ENCODE measurements at regions not wholly inside any gene's neighbourhood (a gene's known extent, or its start where the extent isn't known, plus 50 kb on each side); places are given as distances from the start of the nearest gene placed in this dataset.

GRCh38 chr5:74576941-74577456 is 63.5 kb downstream of the ENC1 start:
- no peak overlapping the region for H3K4me3 ChIP-seq
- no peaks in the 10 kb centered on the region for H3K36me3 ChIP-seq
- H3K9me3 ChIP-seq (replicated peaks), result no peaks in the 10 kb centered on the region
- no peak overlapping the region for H3K27ac ChIP-seq
- no peak for DNase-seq
- H3K27me3 ChIP-seq, result no peaks in the 10 kb centered on the region
- peaks cover 8% of the 10 kb centered on the region for H3K4me1 ChIP-seq

- Histone ChIP-seq H3K27me3 (no peaks in the 10 kb centered on the region), H3K36me3 (no peaks in the 10 kb centered on the region), H3K4me1 (peaks cover 8% of the 10 kb centered on the region), H3K9me3 (replicated peaks) (no peaks in the 10 kb centered on the region), H3K4me3 (no peak overlapping the region), H3K27ac (peak overlapping the region; percentile 52)
- peak; percentile 12 to 47 for DNase-seq
These were observed 64.6 kb downstream of the ENC1 start for GRCh38 chr5:74575741-74576538.

GRCh38 chr5:74570250-74570649 is 70.3 kb downstream of the ENC1 start:
- Histone ChIP-seq H3K27me3 (no peaks in the 10 kb centered on the region), H3K4me3 (no peak overlapping the region), H3K27ac (no peak overlapping the region), H3K9me3 (replicated peaks) (no peaks in the 10 kb centered on the region), H3K36me3 (no peaks in the 10 kb centered on the region), H3K4me1 (no peaks in the 10 kb centered on the region)
- no peak for DNase-seq

- Histone ChIP-seq H3K27ac (no peak overlapping the region), H3K27me3 (no peaks in the 10 kb centered on the region), H3K36me3 (no peaks in the 10 kb centered on the region), H3K4me3 (no peak overlapping the region), H3K4me1 (no peaks in the 10 kb centered on the region), H3K9me3 (replicated peaks) (no peaks in the 10 kb centered on the region)
- no peak for DNase-seq
These were observed 73.0 kb downstream of the ENC1 start for GRCh38 chr5:74567411-74567995.

- Histone ChIP-seq H3K27me3 (no peaks in the 10 kb centered on the region), H3K9me3 (replicated peaks) (no peaks in the 10 kb centered on the region), H3K4me1 (no peaks in the 10 kb centered on the region), H3K4me3 (no peak overlapping the region), H3K36me3 (no peaks in the 10 kb centered on the region), H3K27ac (no peak overlapping the region)
- no peak for DNase-seq
These were observed 78.4 kb downstream of the ENC1 start for GRCh38 chr5:74562122-74562521.

- Histone ChIP-seq H3K36me3 (no peaks in the 10 kb centered on the region), H3K4me3 (no peak overlapping the region), H3K27me3 (no peaks in the 10 kb centered on the region), H3K27ac (no peak overlapping the region), H3K4me1 (no peaks in the 10 kb centered on the region), H3K9me3 (replicated peaks) (no peaks in the 10 kb centered on the region; the same call in 1 of the 2 replicates)
- no peak for DNase-seq
These were observed 80.3 kb downstream of the ENC1 start for GRCh38 chr5:74560245-74560644.

- Histone ChIP-seq H3K4me1 (no peaks in the 10 kb centered on the region; the same call in 1 of the 2 replicates), H3K9me3 (replicated peaks) (no peaks in the 10 kb centered on the region; the same call in 1 of the 2 replicates), H3K36me3 (no peaks in the 10 kb centered on the region), H3K27me3 (no peaks in the 10 kb centered on the region), H3K27ac (no peak overlapping the region), H3K4me3 (no peak overlapping the region)
- DNase-seq, result no peak
These were observed 83.6 kb downstream of the ENC1 start for GRCh38 chr5:74556631-74557595.

- DNase-seq, result no peak
- no peak overlapping the region for H3K4me3 ChIP-seq
- no peak overlapping the region for H3K27ac ChIP-seq
These were observed 84.5 kb downstream of the ENC1 start for GRCh38 chr5:74556006-74556405.

GRCh38 chr5:74552101-74552500 is 88.4 kb downstream of the ENC1 start:
- H3K4me1 ChIP-seq, result no peaks in the 10 kb centered on the region; the same call in 1 of the 2 replicates
- H3K4me3 ChIP-seq, result no peak overlapping the region
- H3K36me3 ChIP-seq, result no peaks in the 10 kb centered on the region
- H3K27me3 ChIP-seq, result no peaks in the 10 kb centered on the region
- no peaks in the 10 kb centered on the region; the same call in 1 of the 2 replicates for H3K9me3 ChIP-seq (replicated peaks)
- no peak overlapping the region for H3K27ac ChIP-seq
- DNase-seq, result no peak

More at GRCh38 chr5:74556006-74556405, 84.5 kb downstream of the ENC1 start:
- H3K36me3 ChIP-seq, result no peaks in the 10 kb centered on the region
- no peaks in the 10 kb centered on the region; the same call in 1 of the 2 replicates for H3K4me1 ChIP-seq
- no peaks in the 10 kb centered on the region; the same call in 1 of the 2 replicates for H3K9me3 ChIP-seq (replicated peaks)
- H3K27me3 ChIP-seq, result no peaks in the 10 kb centered on the region

- no peak overlapping the region for H3K27ac ChIP-seq
These were observed 89.6 kb downstream of the ENC1 start for GRCh38 chr5:74550927-74551326.

GRCh38 chr5:74549384-74549783 is 91.1 kb downstream of the ENC1 start:
- Histone ChIP-seq H3K27ac (no peak overlapping the region), H3K4me3 (no peak overlapping the region), H3K36me3 (no peaks in the 10 kb centered on the region), H3K9me3 (replicated peaks) (no peaks in the 10 kb centered on the region), H3K4me1 (no peaks in the 10 kb centered on the region; the same call in 1 of the 2 replicates), H3K27me3 (no peaks in the 10 kb centered on the region)
- DNase-seq, result no peak

More at GRCh38 chr5:74550927-74551326, 89.6 kb downstream of the ENC1 start:
- DNase-seq, result no peak
- Histone ChIP-seq H3K9me3 (replicated peaks) (no peaks in the 10 kb centered on the region; the same call in 1 of the 2 replicates), H3K4me3 (no peak overlapping the region), H3K27me3 (no peaks in the 10 kb centered on the region), H3K36me3 (no peaks in the 10 kb centered on the region), H3K4me1 (no peaks in the 10 kb centered on the region; the same call in 1 of the 2 replicates)

GRCh38 chr5:74546796-74547195 is 93.7 kb downstream of the ENC1 start:
- Histone ChIP-seq H3K4me3 (no peak overlapping the region), H3K27ac (no peak overlapping the region)
- DNase-seq, result no peak

GRCh38 chr5:74544811-74545210 is 95.7 kb downstream of the ENC1 start:
- no peaks in the 10 kb centered on the region for H3K27me3 ChIP-seq
- H3K9me3 ChIP-seq (replicated peaks), result no peaks in the 10 kb centered on the region
- peaks cover 22% of the 10 kb centered on the region for H3K4me1 ChIP-seq
- no peak overlapping the region for H3K27ac ChIP-seq
- no peak for DNase-seq
- no peak overlapping the region for H3K4me3 ChIP-seq
- H3K36me3 ChIP-seq, result no peaks in the 10 kb centered on the region

More at GRCh38 chr5:74546796-74547195, 93.7 kb downstream of the ENC1 start:
- Histone ChIP-seq H3K27me3 (no peaks in the 10 kb centered on the region), H3K9me3 (replicated peaks) (no peaks in the 10 kb centered on the region), H3K36me3 (no peaks in the 10 kb centered on the region), H3K4me1 (peaks cover 13% of the 10 kb centered on the region)
